COLO668 (cell line): ENCODE measurements at regions not wholly inside any gene's neighbourhood (a gene's known extent, or its start where the extent isn't known, plus 50 kb on each side); places are given as distances from the start of the nearest gene placed in this dataset.
"Not testable (repeated sequence)": the region's sequence is repeated elsewhere in the genome, so short reads cannot be mapped to it uniquely, and the experiment has no call there.

Experiments
- DNase-seq: peaks from one replicate; lab custom pipeline; 2025; ENCODE audit not compliant: unreplicated experiment; lab: John Stamatoyannopoulos, UW

DNA sequence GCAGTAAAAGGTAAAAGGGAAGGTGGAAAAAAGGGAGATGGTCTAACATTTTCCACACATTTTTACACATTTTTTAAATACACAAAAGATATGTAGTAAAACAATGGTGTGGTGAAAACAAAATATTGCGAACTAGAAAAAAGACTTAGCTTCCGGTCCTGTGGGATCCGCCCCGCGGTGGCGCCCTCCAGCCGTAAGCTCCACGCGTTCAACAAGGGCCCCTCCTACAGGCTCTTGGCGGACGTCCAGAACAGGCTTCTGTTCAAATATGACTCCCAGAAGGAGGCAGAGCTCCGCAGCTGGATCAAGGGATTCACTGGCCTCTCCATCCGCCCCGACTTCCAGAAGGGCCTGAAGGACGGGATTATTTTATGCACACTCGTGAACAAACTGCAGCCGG lies 134.1 kb upstream of the TEKT4 start:
- DNase-seq: peak; percentile 75

DNA sequence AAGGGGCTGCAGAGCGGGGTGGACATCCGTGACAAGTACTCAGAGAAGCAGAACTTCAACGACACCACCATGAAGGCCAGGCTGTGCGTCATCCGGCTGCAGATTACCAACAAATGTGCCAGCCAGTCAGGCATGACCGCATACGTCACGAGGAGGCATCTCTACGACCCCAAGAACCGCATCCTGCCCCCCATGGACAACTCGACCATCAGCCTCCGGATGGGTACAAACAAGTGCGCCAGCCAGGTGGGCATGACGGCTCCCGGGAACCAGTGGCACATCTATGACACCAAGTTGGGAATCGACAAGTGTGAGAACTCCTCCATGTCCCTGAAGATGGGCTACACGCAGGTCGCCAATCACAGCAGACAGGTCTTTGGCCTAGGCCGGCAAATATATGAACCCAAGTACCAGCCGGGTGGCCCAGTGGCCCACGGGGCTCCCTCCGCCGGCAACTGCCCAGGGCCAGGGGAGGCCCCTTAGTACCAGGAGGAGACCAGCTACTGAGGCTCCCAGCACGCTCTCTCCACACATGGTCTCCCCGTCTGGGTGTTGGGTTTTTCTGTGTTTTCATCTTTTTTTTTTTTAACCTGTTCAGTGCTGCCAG lies 133.4 kb upstream of the TEKT4 start:
- DNase-seq: not testable (repeated sequence)

DNA sequence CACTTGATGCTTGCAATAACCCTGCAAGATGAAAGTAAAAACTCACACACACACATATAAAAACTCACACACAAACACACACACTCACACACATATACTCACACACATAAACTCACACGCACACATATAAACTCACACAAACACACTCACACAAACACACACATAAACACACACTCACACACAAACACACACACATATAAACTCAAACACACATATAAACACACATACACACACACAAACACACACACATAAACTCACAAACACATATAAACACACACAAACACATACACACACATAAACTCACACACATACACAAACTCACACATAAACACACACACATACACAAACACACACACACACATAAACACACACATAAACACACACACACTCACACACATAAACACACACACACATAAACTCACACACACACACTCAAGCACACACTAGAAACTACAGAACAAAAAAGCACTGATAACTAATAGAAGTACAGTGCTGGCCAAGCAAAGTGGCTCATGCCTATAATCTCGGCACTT lies 117.7 kb upstream of the TEKT4 start:
- DNase-seq: no peak

DNA sequence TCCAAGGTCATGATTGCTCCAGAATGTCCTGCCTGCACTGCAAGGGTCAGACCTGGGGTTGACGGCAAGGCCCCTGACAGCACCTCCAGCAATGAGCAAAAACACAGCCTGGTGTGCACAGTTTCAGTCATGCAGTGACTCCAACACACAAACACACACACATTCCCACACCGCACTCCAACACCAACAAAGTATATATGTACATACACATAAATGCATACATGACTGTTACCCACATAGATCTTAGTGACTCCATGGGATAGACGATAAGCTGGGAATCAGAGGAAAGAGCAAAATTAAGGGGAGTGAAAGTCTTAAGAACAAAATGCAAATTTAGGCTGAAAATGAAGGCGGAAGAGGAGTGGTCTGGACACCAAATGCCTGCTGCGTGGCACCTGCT lies 112.7 kb upstream of the TEKT4 start:
- no peak for DNase-seq

DNA sequence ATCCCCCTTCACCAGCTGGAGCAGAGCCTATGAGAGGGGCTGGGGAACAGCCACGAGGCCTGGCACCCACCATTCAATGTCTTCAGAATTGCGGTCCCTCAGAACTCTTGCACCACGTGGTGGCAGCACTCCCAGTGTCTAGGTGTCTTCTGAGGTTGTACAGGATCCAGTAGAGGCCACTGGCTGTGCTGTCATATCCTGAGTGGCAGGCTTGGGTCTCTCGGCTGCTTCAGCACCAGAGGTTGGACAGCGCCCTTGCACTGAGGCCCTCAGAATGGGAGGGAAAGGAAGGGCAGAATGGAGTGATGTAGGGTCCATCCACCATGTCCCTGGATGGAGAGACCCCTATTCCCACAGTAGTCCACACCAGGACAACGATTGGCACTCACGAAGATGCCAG lies 112.0 kb upstream of the TEKT4 start:
- no peak for DNase-seq

DNA sequence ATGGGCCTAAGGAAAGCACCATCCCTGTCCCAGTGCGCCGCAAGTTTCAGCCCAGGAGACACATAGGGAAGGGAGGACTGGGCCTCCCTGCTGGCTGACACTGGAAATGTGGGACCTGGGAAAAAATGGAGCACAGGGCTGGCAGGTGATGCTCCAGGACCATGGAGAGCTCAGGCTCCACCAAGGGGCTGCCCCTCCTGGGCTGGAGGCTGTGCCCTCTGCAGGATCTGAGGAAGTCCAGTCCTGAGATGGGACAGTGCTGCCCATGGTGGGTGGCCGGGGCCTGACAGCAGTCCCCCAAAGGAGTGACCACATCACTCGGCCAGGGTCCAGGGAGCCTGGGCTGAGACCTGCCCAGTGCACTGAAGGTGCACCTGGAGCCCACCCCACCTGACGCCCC lies 108.6 kb upstream of the TEKT4 start:
- no peak for DNase-seq

DNA sequence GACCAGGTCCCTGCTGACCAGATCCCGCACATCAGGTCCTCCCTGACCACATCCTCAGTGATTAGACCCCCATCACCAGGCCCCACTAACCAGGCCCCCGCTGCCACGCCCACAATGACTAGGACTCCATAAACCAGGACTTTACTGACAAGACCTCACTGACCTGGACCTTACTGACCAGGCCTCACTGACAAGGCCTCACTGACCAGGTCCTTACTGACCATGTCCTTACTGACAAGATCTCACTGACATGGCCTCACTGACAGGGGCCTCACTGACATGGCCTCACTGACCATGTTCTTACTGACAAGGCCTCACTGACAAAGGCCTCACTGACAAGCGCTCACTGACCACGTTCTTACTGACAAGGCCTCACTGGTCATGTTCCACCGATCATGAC lies 107.9 kb upstream of the TEKT4 start:
- no peak for DNase-seq

DNA sequence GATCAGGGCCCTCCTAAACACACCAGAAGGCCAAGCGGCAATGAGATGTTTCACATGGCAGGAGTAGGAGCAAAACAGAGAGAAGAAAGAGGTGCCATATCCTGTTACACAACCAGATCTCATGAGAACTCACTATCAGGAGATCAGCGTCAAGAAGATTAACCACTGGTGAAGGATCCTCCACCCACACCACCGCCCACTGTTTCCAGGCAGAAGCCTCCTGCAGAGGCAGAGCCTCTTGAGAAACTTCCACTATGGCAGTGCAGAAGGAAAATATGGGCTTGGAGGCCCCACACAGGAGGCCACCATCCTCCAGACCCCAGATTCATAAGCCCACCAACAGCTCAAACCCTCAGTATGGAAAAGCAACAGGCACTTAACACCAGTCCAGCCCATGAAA lies 106.9 kb upstream of the TEKT4 start:
- not testable (repeated sequence) for DNase-seq

DNA sequence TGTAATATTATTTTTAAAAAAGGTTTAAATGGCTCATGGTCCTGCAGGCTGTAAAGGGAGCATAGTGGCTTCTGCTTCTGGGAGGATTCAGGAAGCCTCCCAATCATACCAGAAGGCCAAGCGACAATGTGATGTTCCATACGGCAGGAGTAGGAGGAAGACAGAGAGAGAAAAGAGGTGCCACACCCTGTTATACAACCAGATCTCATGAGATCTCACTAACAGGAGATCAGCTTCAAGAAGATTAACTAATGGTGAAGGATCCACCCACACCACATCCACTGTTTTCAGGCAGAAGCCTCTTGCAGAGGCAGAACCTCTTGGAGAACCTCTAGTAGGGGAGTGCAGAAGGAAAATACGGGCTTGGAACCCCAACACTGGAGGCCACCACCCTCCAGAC lies 103.9 kb upstream of the TEKT4 start:
- DNase-seq: no peak

DNA sequence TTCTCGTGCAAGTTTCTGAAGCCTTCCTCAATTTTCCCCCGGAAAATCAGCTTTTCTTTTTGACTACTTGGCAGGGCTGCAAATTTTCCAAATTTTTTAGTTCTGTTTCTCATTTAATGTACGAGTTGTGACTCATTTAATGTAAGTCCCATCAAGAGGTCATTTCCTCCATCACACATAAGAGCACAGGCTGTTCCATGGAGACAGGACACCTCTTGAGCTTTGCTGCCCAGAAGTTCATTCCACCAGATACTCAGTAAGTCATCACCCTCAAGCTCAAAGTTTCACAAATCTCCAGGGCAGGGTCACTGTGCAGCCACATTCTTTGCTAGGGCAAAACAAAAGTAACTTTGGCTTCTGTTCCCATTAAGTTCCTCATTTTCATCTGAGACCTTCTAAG lies 101.5 kb upstream of the TEKT4 start:
- DNase-seq: no peak

DNA sequence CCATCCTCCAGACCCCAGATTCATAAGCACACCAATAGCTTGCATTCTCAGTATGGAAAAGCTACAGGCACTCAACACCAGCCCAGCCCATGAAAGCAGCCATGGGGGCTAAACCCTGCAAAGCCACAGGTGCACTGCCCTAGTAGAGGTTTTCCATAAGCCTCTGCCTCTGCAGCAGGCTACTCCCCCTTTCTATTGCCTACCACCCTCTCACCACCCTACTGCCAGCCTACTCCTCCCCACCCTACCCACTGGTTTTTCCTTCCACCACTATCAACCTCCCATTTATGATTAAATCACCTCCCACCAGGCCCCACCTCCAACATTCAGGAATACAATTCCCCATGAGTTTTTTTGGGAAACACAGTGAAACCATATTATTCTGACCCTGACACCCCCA lies 96.4 kb upstream of the TEKT4 start:
- DNase-seq: no peak

DNA sequence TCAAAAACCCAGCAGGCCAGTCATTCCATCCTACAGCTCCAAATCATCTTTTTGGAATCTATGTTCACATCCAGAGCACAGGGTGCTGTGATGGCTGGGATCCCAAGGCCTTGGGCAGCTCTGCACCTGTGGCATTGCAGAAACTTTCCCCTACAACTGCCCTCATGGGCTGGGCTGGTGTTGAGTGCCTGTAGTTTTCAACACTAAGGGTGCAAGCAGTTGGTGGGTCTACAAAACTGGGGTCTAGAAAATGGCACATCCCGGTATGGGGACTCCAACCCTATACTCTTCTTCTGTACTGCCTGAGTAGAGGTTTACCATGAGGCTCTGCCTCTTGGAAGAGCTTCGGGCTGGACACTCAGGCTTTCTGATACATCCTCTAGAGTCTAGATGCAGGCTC lies 95.2 kb upstream of the TEKT4 start:
- no peak for DNase-seq

DNA sequence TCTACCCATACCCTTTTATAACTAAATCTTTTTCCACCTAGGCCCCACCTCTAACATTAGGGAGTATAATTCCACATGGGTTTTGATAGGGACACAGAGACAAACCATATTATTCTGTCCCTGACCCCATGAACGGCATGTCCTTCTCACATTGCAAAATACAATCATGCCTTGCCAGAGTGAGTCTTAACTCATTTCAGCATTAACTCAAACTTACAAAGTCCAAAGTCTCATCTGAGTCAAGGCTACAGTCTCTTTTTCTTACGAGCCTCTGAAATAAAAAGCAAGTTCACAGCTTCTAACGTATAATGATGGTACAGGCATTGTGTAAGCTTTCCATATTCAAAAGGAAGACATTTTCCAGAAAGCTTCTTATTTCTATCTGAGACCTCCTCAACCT lies 86.1 kb upstream of the TEKT4 start:
- not testable (repeated sequence) for DNase-seq

DNA sequence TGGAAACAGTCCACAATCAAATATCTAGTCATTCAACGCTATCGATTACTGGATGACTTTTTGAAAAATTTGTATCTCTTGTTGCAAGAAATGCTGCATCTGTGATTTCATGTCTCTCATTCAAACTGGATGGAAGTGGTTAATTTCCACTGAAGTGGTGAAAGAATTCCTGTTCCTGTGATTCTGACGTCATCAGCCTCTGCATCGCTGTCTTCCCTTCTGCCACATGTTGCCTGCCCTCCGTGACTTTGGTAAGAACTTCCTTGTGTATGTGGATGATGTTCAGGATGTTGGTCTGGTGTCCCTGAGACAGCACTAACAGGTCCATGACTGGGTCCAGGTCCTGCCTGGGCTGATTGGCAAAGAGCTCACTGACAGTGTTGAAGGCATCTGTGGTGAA lies 84.8 kb upstream of the TEKT4 start:
- not testable (repeated sequence) for DNase-seq

DNA sequence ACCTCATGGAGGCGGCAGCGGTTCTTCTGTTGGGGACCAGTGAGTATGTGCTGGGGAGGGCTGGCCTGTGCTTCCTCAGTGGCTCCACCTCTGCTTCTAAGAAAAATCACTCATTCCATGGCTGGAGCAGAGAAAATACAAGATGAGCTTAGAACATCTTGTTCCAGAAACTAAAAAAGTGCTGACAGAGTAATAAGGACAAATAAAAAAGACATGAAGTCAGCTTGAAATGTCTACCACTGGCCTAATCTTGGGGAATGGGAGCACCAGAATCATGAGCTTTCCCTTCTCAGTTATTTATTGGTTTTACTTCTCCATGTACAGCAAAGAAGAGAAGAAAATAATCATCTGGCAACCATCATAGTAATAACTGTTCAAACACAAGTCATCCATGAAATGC lies 81.1 kb upstream of the TEKT4 start:
- DNase-seq: not testable (repeated sequence)

DNA sequence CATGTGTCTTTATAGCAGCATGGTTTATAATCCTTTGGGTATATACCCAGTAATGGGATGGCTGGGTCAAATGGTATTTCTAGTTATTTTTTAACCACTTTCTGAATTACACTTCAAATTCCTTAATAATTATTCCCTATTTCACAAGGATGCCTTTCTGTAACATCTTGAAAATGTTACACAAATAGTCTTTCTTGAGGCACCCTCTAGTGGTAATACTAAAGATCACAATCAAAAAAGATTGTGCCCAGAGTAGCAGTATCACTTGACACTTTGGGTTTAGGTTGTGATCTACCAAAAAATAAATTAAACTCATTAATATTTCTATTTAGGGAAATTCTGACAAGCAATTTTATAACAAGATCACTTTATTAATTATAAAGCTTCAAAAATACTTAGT lies 74.0 kb upstream of the TEKT4 start:
- DNase-seq: not testable (repeated sequence)
